ENCODE measurements at regions not wholly inside any gene's neighbourhood (a gene's known extent, or its start where the extent isn't known, plus 50 kb on each side); places are given as distances from the start of the nearest gene placed in this dataset.

- no peak for DNase-seq
- Histone ChIP-seq H3K4me3 (replicated peaks in 1 of 3) (no peak overlapping the region), H3K9me3 (no peaks in the 10 kb centered on the region), H3K27ac (no peak overlapping the region), H3K27me3 (no peaks in the 10 kb centered on the region), H3K4me1 (no peaks in the 10 kb centered on the region), H3K36me3 (no peaks in the 10 kb centered on the region)
- TF ChIP-seq CTCF (IDR thresholded peaks at IDR 0.05) (no peak), POLR2A (IDR thresholded peaks at IDR 0.05) (no peak)
- intact Hi-C loops (cut with DNase I), result no loop called here
- WGBS, 2 donors, result 71% methylated on average over 4 of the region's 4 CpGs
These were observed 256.1 kb upstream of the VEPH1 start for GRCh38 chr3:157759311-157759710.

- TF ChIP-seq POLR2A (IDR thresholded peaks at IDR 0.05) (no peak), CTCF (IDR thresholded peaks at IDR 0.05) (no peak)
- WGBS, 2 donors, result 70 to 76% methylated on average over 5 of the region's 5 CpGs
- no peaks in the 10 kb centered on the region for H3K27me3 ChIP-seq
- H3K4me1 ChIP-seq, result no peaks in the 10 kb centered on the region
- no peaks in the 10 kb centered on the region for H3K36me3 ChIP-seq
- no peak overlapping the region for H3K4me3 ChIP-seq (replicated peaks in 1 of 3)
- no peak overlapping the region for H3K27ac ChIP-seq
- no peak for DNase-seq
- H3K9me3 ChIP-seq, result no peaks in the 10 kb centered on the region
- intact Hi-C loops (cut with DNase I), result no loop called here
These were observed 252.0 kb upstream of the VEPH1 start for GRCh38 chr3:157755233-157755632.

GRCh38 chr3:157754451-157754850 lies 251.2 kb upstream of the VEPH1 start:
- Histone ChIP-seq H3K4me1 (no peaks in the 10 kb centered on the region), H3K27ac (no peak overlapping the region), H3K4me3 (replicated peaks in 1 of 3) (no peak overlapping the region), H3K36me3 (no peaks in the 10 kb centered on the region), H3K27me3 (no peaks in the 10 kb centered on the region), H3K9me3 (no peaks in the 10 kb centered on the region)
- DNase-seq, result no peak
- WGBS, 2 donors, result 59 to 76% methylated on average over 3 of the region's 3 CpGs
- intact Hi-C loops (cut with DNase I), result no loop called here
- TF ChIP-seq POLR2A (IDR thresholded peaks at IDR 0.05) (no peak), CTCF (IDR thresholded peaks at IDR 0.05) (no peak)

GRCh38 chr3:157753787-157754136 lies 250.5 kb upstream of the VEPH1 start:
- no peaks in the 10 kb centered on the region for H3K36me3 ChIP-seq
- intact Hi-C loops (cut with DNase I), result no loop called here
- no peak overlapping the region for H3K4me3 ChIP-seq (replicated peaks in 1 of 3)
- no peaks in the 10 kb centered on the region for H3K27me3 ChIP-seq
- no peaks in the 10 kb centered on the region for H3K9me3 ChIP-seq
- 57 to 74% methylated on average over 3 of the region's 3 CpGs for WGBS, 2 donors
- TF ChIP-seq POLR2A (IDR thresholded peaks at IDR 0.05) (no peak), CTCF (IDR thresholded peaks at IDR 0.05) (no peak)
- no peak for DNase-seq
- no peaks in the 10 kb centered on the region for H3K4me1 ChIP-seq
- no peak overlapping the region for H3K27ac ChIP-seq

GRCh38 chr3:157752956-157753786 lies 250.0 kb upstream of the VEPH1 start:
- intact Hi-C loops (cut with DNase I), result no loop called here
- Histone ChIP-seq H3K27me3 (no peaks in the 10 kb centered on the region), H3K4me3 (replicated peaks in 1 of 3) (no peak overlapping the region), H3K36me3 (no peaks in the 10 kb centered on the region), H3K4me1 (no peaks in the 10 kb centered on the region), H3K27ac (no peak overlapping the region), H3K9me3 (no peaks in the 10 kb centered on the region)
- no peak for DNase-seq
- WGBS, 2 donors, result 78 to 80% methylated on average over 5 of the region's 5 CpGs
- no peak for TF ChIP-seq POLR2A (IDR thresholded peaks at IDR 0.05)
- TF ChIP-seq CTCF (IDR thresholded peaks at IDR 0.05), result no peak
